HFFc6 (cell line): ENCODE measurements at regions not wholly inside any gene's neighbourhood (a gene's known extent, or its start where the extent isn't known, plus 50 kb on each side); places are given as distances from the start of the nearest gene placed in this dataset.

ENCODE experiments used
- DNase-seq: peaks from one replicate; pipeline ENCODE4 v3.0.0-alpha.2; 2018
- H3K27ac Mint-ChIP-seq: 2 replicates; pipeline ENCODE4 v1.8.0; 2020; ENCODE audit warnings: mild to moderate bottlenecking, mixed read lengths
- H3K27me3 Mint-ChIP-seq: 2 replicates; pipeline ENCODE4 v1.8.0; 2021; ENCODE audit warnings: mild to moderate bottlenecking, moderate library complexity, mixed read lengths; ENCODE audit not compliant: insufficient read depth
- H3K36me3 Mint-ChIP-seq: 2 replicates; pipeline ENCODE4 v1.8.0; 2021; ENCODE audit warnings: low read depth, mixed read lengths
- H3K4me1 Mint-ChIP-seq: 2 replicates; pipeline ENCODE4 v1.8.0; 2020; ENCODE audit warnings: low read depth, mixed read lengths
- H3K4me3 Mint-ChIP-seq: 2 replicates; pipeline ENCODE4 v1.8.0; 2020; ENCODE audit warnings: mild to moderate bottlenecking, moderate library complexity, mixed read lengths
- H3K9me3 Mint-ChIP-seq: 2 replicates; pipeline ENCODE4 v1.8.0; 2020; ENCODE audit warnings: mild to moderate bottlenecking, mixed read lengths
- TF ChIP-seq, protein P1 (sequence below): fragments of 200-600 bp; sonication (generic); IDR thresholded peaks from 2 replicates; pipeline ENCODE4 v1.5.0; 2021; ENCODE audit warnings: antibody characterized with exemption, mild to moderate bottlenecking

DNA sequence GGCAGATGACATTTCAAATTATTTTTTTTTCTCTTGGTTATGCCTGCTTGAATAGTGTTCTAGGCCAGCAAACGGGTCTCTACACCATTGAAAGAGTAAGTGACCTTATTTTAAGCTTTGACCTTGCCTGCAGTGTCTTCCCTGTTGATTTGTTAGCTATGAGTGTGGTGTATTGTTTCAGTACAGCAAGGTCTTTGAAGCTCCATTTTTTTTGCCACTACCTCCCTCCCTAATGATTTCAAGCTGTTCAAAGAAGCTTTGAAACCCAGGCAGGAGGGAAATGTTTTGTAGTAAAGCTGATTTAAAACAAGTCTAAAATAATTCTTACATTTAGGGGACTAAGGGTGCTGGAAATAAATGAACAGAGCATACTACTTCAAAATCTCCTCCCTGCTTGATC, 1249.8 kb downstream of the ROBO1 start:
- DNase-seq = no peak
- Mint-ChIP-seq H3K4me1 (no peaks in the 10 kb centered on the region), H3K27ac (no peak overlapping the region), H3K36me3 (no peaks in the 10 kb centered on the region), H3K27me3 (no peaks in the 10 kb centered on the region), H3K4me3 (no peak overlapping the region), H3K9me3 (no peaks in the 10 kb centered on the region; the same call in 1 of the 2 replicates)
- TF ChIP-seq, protein P1, sequence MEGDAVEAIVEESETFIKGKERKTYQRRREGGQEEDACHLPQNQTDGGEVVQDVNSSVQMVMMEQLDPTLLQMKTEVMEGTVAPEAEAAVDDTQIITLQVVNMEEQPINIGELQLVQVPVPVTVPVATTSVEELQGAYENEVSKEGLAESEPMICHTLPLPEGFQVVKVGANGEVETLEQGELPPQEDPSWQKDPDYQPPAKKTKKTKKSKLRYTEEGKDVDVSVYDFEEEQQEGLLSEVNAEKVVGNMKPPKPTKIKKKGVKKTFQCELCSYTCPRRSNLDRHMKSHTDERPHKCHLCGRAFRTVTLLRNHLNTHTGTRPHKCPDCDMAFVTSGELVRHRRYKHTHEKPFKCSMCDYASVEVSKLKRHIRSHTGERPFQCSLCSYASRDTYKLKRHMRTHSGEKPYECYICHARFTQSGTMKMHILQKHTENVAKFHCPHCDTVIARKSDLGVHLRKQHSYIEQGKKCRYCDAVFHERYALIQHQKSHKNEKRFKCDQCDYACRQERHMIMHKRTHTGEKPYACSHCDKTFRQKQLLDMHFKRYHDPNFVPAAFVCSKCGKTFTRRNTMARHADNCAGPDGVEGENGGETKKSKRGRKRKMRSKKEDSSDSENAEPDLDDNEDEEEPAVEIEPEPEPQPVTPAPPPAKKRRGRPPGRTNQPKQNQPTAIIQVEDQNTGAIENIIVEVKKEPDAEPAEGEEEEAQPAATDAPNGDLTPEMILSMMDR = no peak

DNA sequence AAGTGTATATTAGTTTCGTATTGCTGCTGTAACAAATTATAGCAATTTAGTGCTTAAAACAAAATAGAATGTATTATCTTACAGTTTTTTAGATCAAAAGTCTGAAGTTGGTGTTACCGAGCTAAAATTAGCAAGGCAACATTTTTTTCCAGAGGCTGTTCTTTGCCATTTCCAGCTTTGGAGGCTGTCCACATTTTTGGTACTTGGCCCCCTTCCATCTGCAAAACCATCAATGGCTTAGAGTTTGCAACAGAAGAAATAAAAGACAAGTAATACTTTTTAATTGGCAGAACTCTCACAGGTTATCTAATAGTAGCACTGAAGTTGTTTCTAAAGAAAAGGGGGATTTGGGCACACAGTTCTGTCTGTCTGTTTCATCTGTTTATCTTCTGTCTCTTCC, 1248.5 kb downstream of the ROBO1 start:
- H3K27ac Mint-ChIP-seq = no peak overlapping the region
- H3K9me3 Mint-ChIP-seq = no peaks in the 10 kb centered on the region; the same call in 1 of the 2 replicates
- no peaks in the 10 kb centered on the region for H3K36me3 Mint-ChIP-seq
- no peak for DNase-seq
- no peaks in the 10 kb centered on the region for H3K27me3 Mint-ChIP-seq
- H3K4me1 Mint-ChIP-seq = no peaks in the 10 kb centered on the region
- TF ChIP-seq, protein P1 = no peak
- H3K4me3 Mint-ChIP-seq = no peak overlapping the region

DNA sequence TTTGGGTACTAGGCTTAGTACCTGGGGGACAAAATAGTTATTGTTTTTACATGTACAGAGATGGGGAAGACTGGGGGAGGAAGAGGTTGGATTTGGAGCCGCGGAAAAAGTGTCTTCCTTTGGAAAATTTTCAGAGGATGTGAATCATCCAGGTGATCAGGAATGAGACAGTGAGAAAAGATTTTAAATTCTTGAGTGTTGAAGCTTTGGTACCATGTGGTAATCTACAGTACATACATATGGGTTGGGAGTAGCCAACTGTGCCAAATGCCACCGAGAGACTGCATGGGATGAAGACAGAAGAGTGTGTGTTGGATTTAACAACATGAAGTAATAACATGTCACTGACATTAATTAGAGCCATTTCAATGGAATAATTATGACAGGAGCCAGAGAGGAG, 1238.2 kb downstream of the ROBO1 start:
- no peaks in the 10 kb centered on the region for H3K4me1 Mint-ChIP-seq
- H3K27me3 Mint-ChIP-seq = no peaks in the 10 kb centered on the region; the same call in 1 of the 2 replicates
- no peak overlapping the region for H3K4me3 Mint-ChIP-seq
- H3K9me3 Mint-ChIP-seq = no peaks in the 10 kb centered on the region
- no peak for DNase-seq
- H3K36me3 Mint-ChIP-seq = no peaks in the 10 kb centered on the region
- TF ChIP-seq, protein P1 = no peak
- no peak overlapping the region for H3K27ac Mint-ChIP-seq

DNA sequence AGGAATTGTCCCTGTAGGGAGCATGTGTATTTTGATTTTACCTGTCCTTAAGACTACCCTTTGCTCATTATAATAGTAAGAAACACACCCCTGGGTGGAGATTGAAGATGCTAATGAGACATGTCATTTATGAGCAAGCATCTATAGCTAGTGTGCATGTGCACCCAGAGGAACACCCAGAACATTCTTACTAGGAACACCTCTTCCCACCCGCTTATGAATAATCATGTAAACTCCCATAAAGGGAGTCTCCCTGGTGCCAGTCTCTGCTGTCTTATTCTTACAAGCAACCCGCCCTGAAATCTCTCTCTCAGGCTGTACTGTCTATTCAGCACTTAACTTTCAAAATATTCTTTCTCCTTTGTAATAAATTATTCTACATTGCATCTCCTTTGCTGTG, 1227.3 kb downstream of the ROBO1 start:
- Mint-ChIP-seq H3K4me1 (no peaks in the 10 kb centered on the region), H3K9me3 (peaks cover 10% of the 10 kb centered on the region), H3K36me3 (no peaks in the 10 kb centered on the region), H3K4me3 (no peak overlapping the region), H3K27ac (no peak overlapping the region), H3K27me3 (no peaks in the 10 kb centered on the region)
- TF ChIP-seq, protein P1 = no peak
- no peak for DNase-seq

DNA sequence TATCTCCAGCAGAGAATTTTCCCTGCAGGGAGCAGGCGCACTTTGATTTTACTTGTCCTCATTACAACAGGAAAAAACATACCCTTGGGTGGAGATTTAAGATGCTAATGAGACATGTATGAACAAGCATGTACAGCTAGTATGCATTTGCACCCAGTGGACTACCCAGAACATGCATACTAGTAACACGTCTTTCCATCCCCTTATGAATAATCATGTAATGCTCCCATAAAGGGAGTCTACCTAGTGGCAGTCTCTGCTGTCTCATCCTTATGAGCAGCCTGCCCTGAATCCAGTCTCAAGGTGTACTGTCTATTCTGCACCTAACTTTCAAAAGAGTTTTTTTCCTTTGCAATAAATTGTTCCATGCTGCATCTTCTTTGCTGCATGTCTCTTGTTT, 1222.0 kb downstream of the ROBO1 start:
- Mint-ChIP-seq H3K27me3 (no peaks in the 10 kb centered on the region), H3K36me3 (no peaks in the 10 kb centered on the region), H3K4me1 (no peaks in the 10 kb centered on the region), H3K27ac (no peak overlapping the region), H3K9me3 (peaks cover 7% of the 10 kb centered on the region), H3K4me3 (no peak overlapping the region)
- no peak for DNase-seq
- TF ChIP-seq, protein P1 = no peak
